TTC549 (cell line): ENCODE measurements at regions not wholly inside any gene's neighbourhood (a gene's known extent, or its start where the extent isn't known, plus 50 kb on each side); places are given as distances from the start of the nearest gene placed in this dataset.

Experiments used
- FAIRE-seq: peaks from 2 replicates; lab custom pipeline; 2012; peaks lifted over from hg19 to GRCh38; lab: Jason Lieb, UNC

DNA sequence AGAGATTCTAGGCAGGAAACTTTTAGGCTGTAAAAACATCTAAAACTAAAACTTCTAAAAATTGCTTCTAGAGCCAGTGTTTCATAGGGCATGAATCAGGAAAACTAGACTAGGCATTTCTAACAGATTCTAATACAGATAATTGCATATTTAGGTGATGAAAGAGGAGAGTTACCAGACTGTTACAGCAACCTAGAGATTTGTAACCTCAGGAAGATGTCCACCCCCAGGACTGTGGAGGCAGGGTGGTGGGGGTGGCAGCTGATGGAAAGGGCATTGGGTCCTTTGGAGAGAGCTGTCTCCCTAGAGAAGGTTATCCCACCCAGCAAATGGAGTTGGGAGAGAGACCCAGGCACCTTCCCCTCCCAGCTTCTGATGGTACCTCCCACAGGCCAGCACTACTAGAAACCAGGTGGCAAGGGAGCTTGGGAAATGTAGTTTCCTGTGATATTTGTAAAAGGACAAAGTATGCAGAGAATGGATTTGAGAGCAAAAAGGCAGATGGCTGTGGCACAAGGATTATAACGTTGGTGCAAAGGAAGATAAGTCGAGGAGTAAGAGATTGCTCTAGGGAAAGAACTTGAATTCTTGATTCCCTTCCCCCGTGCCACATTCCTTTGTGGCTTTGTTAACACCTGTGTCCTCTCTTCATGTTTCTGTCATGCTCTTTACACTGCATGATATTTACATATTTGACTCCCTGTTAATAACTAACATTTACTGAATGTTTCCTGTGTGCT lies 75.6 kb upstream of the MGAT5 start:
- FAIRE-seq = no peak

DNA sequence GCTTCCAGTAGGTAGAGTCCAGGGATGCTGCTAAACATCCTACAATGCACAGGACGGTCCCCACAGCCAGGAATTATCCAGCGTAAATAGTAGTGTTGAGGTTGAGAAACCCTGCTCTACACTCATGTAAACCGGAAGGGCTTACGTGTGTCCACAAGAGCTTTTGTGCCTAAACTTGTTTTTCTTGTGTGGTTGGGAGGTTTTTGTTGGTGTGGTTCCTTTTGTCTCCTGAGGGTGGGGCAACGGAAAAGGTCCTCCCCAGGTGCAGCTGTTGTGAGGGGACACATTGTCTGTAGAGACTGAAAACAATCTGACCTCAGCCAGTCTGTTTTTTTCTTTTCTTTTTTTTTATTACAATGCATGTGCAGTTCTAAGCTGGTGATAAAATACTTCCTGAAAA lies 72.7 kb upstream of the MGAT5 start:
- FAIRE-seq = no peak

DNA sequence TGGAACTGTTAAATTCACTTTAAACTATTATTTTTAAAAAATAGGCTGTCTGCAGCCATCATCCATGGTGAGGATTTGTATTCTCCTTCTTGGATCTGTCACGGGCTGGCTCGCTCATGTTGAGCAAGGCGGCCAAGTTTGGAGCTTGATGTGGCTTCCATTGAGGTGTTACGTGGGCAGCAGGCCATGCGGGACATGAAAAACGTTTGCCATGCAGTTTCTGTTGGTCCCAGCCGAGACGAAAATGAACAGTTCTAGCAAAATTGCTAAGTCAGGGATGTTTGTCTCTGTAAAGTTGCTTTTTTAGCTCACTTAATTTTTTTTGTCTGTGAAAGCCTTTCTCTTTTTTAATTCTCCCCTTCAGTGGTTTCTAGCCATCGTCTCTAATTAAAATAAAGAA lies 70.2 kb upstream of the MGAT5 start:
- no peak for FAIRE-seq

DNA sequence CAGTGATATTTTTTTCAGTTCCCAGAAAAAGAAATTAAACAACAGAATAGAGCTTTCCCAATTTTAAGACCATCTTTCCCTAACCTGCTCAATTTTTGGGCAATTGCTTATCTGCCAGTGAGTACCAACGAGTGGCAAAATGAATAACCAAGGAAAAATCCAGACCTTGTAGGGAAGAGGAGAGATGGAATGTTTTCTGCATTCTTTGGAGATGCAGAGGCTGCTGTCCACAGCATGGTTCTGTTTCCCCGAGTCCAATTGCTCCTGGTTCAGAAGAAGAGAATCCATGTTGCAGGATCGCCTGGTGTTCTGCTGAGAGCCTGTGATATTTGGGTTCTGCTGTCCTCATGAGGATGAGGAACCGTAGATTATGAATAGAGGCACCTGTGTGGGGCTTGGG lies 68.2 kb upstream of the MGAT5 start:
- no peak for FAIRE-seq

DNA sequence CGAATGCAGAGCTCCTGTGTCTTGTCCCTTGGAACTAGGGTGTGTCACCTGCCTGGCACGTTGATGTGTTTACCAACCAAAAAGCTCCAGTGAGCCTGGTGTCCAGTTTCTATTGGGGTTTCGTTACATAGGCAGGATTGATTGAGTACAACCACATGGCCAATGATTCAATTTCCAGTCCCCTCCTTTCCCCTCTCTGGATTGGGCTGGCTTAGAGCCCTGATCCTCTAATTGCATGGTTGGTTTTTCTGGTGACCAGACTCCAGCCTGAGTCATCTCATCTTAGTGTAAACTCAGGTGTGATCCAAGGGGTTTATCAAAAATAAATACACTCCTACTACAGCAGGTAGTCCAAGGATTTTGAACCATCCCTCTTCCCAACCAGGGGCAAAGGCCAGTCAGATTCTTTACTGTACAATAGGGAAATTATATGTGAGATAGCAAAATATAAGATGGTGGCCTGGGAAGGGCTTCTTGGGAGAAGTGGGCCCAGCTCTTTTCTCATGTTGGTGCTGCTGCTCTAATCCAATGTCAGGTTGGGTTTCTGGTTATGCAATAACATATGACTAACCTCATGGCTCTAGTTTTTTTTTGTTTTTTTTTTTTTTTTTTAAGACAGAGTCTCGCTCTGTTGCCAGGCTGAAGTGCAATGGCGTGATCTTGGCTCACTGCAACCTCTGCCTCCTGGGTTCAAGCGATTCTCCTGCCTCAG lies 64.7 kb upstream of the MGAT5 start:
- FAIRE-seq = no peak

DNA sequence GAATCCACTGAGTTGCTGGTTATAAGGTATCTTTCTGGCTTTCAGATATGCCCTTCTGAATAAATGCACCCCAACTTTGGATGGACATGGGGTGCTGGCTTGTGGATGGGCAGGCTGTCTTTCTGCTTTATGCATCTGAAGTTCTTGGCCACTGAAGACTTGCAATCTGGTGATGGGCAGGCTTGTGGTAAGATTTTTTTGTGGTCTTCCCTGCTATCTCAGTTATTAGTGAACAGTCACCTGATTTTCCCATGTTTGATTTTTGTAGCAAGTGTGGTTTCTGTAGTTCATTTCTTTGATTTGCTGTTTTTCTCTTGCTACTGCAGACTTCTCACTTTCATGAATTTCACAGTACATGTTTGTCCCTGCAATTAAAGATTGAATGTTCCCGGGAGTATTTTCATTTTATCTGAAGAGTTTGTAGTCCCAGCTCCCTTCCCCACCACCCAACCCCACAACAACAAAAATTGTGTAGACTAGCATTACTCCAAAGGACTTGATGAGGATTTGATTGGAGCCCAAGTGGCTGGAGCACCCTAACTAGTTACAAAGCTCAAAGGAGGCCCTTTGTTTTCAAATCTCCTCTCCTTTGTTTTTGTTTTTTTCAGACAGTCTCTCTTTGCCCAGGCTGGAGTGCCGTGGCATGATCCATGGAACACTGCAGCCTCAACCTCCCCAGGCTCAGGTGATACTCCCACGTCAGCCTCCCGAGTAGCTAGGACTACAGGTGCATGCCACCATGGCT lies 63.6 kb upstream of the MGAT5 start:
- no peak for FAIRE-seq

DNA sequence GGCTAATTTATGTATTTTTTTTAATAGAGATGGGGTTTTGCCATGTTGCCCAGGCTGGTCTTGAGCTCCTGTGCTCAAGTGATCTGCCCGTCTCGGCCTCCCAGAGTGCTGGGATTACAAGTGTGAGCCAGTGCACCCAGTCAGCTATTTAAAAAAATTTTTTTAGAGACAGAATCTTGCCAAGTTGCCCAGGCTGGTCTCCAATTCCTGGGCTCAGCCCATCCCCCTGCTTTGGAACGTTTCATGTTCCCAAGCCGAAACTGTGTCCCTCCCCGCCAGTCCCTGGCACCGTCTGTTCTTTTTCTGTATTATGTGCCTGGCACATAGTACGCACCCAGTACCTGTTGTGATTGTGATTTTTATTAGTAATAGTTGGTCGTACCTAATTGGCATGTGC lies 63.1 kb upstream of the MGAT5 start:
- no peak for FAIRE-seq

DNA sequence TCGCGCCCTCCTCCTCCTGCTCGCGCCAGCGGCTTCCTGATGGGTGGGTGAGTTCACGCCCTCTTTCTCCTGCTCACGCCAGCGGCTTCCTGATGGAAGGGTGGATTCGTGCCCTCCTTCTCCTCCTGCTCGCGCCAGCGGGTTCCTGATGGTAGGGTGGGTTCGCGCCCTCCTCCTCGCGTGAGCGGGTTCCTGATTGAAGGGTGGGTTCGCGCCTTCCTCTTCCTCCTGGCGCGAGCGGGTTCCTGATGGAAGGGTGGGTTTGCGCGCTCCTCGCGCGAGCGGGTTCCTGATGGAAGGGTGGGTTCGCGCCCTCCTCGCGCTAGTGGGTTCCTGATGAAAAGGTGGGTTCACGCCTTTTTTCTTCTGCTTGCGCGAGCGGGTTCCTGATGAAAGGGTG lies 62.0 kb upstream of the MGAT5 start:
- no peak for FAIRE-seq

DNA sequence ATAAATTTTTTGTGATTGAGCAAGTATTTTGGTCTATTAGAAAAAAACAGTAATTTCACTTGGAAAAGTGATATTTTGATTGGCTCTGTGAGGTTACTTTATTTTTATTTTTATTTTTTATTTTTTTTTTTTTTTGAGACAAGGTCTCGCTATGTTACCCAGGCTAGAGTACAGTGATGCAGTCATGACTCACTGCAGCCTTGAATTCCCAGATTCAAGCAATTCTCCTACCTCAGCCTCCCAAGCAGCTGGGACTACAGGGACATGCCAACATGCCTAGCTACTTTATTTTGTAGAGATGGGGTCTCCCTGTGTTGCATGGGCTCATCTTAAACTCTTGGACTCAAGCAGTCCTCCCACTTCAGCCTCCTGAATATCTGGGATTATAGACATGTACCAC lies 60.9 kb upstream of the MGAT5 start:
- FAIRE-seq = no peak

DNA sequence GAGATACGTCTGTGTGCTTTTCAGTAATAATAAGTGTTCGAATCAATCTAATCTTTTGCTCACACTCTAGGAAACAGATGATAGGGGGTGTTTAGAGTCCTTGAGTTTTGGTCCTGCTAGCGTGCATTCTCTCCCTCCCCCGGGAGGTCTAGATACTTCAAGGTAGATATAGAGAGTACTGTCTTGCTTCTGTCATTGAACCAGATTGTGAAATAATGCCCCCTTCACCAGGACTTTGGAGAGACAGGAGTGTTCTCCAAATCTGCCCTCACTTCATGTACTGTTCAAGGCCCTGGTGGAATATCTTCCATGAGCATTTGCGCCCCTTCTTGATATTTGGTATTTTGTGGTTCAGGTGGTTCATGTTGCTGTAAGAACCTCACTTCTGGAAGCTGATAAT lies 59.4 kb upstream of the MGAT5 start:
- no peak for FAIRE-seq

DNA sequence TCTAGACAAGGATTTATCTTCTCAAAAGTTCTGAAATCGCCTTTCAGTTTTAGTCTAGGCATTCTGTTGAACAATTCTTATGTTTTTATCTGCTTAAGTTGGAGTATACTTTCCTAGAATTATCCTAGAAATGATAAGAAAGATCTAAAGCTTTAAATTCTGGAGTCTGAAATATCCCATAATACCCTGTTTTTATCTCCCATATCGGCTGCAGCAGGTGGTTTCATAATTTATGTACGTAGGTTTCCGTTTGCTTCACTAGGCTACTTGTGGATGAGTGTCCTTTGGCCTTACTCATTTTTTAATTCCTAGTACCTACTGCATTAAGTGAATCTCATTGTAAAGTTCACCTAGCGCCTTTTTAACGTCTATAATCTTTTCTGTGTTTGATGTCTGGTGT lies 58.5 kb upstream of the MGAT5 start:
- FAIRE-seq = no peak

DNA sequence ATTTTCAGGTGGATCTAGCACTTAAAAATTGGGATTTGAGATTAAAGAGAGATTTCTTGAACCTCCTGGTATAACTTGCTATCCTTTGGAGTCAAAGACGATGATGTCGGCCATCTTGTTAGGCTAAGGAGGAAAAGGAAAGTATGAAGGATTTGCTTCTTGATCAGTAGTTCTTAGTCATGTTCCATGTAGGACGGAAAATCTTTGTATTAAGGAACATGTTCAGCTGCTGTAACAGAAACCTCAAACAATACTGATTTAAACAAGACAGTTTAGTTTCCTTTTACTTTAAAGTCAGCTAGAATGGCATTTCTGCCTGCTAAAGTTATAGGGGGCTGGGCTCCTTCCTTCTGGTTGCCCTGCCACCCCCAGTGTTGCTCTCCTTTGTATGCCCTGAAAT lies 56.4 kb upstream of the MGAT5 start:
- no peak for FAIRE-seq

DNA sequence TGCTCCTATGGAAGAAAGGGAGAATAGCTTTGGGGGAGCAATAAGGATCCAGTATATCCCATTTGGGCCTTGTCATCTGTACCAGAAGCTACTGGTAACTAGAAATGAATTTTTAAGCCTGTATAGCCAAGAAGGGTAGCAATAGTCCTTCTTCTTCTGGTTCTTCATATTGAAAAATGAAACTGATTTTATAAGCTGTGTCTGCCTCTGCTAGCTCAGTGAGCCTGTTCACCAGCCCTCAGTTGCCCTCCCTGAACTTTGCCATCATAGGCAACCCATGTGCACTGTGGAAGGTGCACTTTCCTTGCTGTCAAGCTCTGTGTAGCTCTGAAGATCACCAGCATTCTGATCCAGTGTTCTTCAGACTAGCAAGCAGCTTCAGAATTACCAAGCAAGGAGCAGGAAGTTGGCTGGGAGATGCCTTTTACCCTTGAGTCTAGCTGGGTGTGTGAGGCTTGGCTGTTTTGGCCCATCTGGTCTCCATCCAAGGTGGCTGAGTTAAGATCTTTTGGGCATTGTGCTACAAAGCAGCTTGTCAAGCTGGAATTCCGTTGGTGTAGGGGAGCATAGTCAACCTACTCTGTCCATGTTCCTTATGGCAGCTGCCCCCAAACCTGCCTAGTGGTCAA lies 55.8 kb upstream of the MGAT5 start:
- FAIRE-seq = no peak

DNA sequence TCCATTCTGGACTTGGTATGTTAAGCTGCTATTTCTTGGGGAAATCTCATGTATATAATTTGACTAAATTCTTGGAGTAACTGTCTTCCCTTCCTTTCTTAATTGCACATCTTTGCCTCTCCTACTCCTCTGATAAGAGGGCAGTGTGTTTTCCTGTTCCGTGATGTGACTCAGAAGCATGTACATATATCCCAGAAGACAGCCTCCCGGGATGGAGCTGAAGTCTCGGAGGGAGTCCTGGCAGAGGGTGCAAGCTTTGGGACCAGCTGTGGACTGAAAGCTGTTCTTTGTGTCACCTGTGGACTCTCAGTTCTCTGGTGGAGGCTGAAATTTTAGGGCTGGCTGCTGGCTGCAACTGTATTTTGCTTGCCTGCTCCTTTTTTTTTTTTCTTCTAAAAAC lies 54.7 kb upstream of the MGAT5 start:
- no peak for FAIRE-seq

DNA sequence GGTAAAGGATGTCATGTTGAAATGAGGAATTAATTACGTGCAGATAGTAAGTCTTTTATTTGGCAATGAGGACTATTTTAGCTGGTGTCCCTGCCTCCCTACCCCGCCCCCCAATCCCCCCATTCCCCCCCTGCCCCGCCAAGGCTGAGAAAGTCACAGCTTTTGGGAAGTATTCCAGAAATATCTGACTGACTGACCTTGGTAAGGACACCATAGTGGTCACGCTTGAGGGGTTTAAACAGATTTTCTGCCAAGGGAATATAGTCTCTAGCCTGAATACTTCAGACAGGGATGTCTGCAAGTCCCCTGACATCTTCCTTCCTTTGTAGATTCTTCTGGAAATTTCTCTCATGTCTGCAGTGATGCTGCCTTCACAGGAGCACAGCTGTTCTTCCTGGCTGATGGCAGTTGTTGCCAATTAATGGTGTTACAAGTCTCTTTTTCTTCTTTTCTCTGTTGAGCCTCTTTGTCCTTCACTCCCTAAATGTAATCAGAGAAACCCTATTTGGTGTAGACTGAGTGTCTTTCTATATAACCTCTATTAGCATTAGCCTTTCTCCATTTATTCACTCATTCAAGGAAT lies 53.7 kb upstream of the MGAT5 start:
- no peak for FAIRE-seq

DNA sequence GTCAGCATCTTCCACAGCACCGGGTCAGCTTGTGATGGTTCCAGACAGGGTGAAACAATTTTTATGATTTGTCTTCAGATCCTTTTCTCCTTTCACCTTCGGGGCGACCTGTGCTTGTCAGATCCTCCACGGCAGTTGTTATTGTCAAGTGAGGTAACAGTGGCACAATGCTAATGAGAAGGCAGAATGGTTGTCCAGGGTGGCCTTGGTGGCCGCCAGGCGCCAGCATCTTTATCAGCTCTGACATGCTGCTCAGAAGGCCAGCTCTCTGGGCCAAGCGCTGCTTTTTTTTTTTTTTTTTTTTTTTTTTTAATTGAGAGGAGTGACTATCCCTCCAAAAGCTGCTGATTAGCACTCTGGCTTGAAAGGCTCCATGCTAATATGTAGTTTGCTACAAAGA lies 52.3 kb upstream of the MGAT5 start:
- FAIRE-seq = no peak

DNA sequence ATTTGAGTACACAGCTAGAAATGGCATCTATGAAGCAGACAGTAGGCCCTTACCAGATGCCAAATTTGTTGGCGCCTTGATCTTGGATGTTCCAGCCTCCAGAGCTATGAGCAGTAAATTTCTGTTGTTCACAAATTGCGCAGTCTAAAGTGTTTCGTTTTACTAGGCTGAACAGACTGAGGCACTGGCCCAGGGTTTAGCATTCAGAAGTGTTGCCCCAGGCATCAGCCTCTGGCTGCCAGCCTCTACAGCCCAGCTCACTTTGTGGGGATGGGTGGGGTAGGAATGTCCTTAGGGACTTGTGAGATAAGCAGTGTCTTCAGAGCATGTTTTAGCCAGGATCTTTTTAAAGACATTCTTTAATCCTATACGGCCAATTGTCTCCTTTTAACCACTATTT lies 51.5 kb upstream of the MGAT5 start:
- FAIRE-seq = no peak

DNA sequence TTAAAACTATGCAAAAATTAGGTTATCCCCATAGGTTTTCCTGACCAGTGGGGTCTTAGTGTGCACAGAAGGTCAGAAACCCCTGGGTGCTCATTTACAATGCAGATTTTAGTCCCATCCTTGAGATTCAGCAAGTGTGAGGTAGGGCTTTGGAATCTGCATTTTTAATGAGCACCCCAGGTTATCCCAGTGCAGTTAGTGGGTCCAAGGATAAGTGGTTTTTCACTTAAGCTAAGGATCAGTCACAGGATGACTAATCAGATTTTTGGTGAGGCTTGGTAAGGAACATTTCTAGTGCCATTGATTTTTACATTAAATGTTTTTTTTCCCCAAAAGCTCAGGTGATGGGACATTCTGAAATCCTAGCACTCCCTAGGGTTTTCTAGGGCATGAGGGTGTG lies 50.7 kb upstream of the MGAT5 start:
- FAIRE-seq = no peak
